H1 (cell line): ENCODE measurements at regions not wholly inside any gene's neighbourhood (a gene's known extent, or its start where the extent isn't known, plus 50 kb on each side); places are given as distances from the start of the nearest gene placed in this dataset.

Experiments used
- CTCF ChIA-PET: fragments of 300-600 bp; sonication (Branson Sonifier 250); formaldehyde crosslinking; loops from one replicate; lab custom pipeline; 2021; ENCODE audit not compliant: partially characterized antibody; lab: Charles Lee
- POLR2A ChIA-PET: fragments of 300-600 bp; sonication (Branson Sonifier 250); formaldehyde crosslinking; loops from one replicate; lab custom pipeline; 2021; ENCODE audit warnings: inconsistent platforms; ENCODE audit not compliant: partially characterized antibody; lab: Charles Lee
- DNase-seq, 2 experiments: peaks; one replicate each; pipeline versions ENCODE4 v3.0.0 to v3.0.0-alpha.2; 2010 to 2022; ENCODE audit warnings: low spot score in 2 of 2, low read depth in 1 of 2, mixed read lengths in 1 of 2
- FAIRE-seq: peaks from 2 replicates; lab custom pipeline; 2011; peaks lifted over from hg19 to GRCh38; lab: Jason Lieb, UNC
- H2AFZ ChIP-seq: 2 replicates; pipeline ENCODE4 v1.8.1; 2012; ENCODE audit warnings: low read length, inconsistent platforms
- H2AK5ac ChIP-seq: 2 replicates; pipeline ENCODE4 v1.6.1; 2013; ENCODE audit warnings: low read depth, low read length
- H2BK120ac ChIP-seq: replicated peaks from 2 replicates; pipeline ENCODE3; 2013; ENCODE audit warnings: low read depth, low read length, inconsistent platforms
- H2BK12ac ChIP-seq: 2 replicates; pipeline ENCODE4 v1.6.1; 2013; ENCODE audit warnings: low read depth, low read length
- H2BK15ac ChIP-seq: 2 replicates; pipeline ENCODE4 v1.6.1; 2013; ENCODE audit warnings: low read length
- H2BK20ac ChIP-seq: 2 replicates; pipeline ENCODE4 v1.6.1; 2013; ENCODE audit warnings: low read length
- H2BK5ac ChIP-seq: 2 replicates; pipeline ENCODE4 v1.6.1; 2013; ENCODE audit warnings: low read depth, low read length
- H3K14ac ChIP-seq: 2 replicates; pipeline ENCODE4 v1.6.1; 2013; ENCODE audit warnings: inconsistent platforms; ENCODE audit not compliant: insufficient read length
- H3K18ac ChIP-seq: 2 replicates; pipeline ENCODE4 v1.6.1; 2013; ENCODE audit warnings: low read length; ENCODE audit errors: extremely low read depth
- H3K23ac ChIP-seq: 2 replicates; pipeline ENCODE4 v1.6.1; 2013; ENCODE audit warnings: inconsistent platforms; ENCODE audit not compliant: insufficient read length
- H3K23me2 ChIP-seq: 2 replicates; pipeline ENCODE4 v1.6.1; 2013; ENCODE audit warnings: low read depth, low read length
- H3K27ac ChIP-seq: 2 replicates; pipeline ENCODE4 v1.6.1; 2011; ENCODE audit warnings: low read depth, low read length, inconsistent platforms
- H3K27me3 ChIP-seq, 4 experiments: replicated peaks in 1 of 4; 1 replicate in 1 of 4; 2 replicates in 3 of 4; pipeline versions ENCODE4 v1.6.1 to v1.8.1; 2011 to 2013; ENCODE audit warnings: low read length in 3 of 4, mild to moderate bottlenecking in 3 of 4, inconsistent platforms in 2 of 4, mixed read lengths in 2 of 4, moderate library complexity in 1 of 4; ENCODE audit not compliant: control insufficient read depth in 3 of 4, insufficient read depth in 3 of 4; ENCODE audit errors: extremely low read depth in 1 of 4
- H3K36me3 ChIP-seq, 4 experiments: 2 replicates each; pipeline versions ENCODE4 v1.6.1 to v1.8.1; 2011 to 2013; ENCODE audit warnings: mild to moderate bottlenecking in 4 of 4, low read length in 3 of 4, moderate library complexity in 2 of 4, control low read depth in 1 of 4, inconsistent platforms in 1 of 4; ENCODE audit not compliant: insufficient read depth in 4 of 4, control insufficient read depth in 2 of 4
- H3K4ac ChIP-seq: replicated peaks from 2 replicates; pipeline ENCODE3; 2013; ENCODE audit warnings: low read length, low read depth, mixed read lengths, inconsistent platforms; ENCODE audit not compliant: insufficient read length
- H3K4me1 ChIP-seq, 4 experiments: replicated peaks in 1 of 4; 1 replicate in 1 of 4; 2 replicates in 3 of 4; pipeline versions ENCODE4 v1.6.1 to v1.8.1; 2011 to 2013; ENCODE audit warnings: low read length in 3 of 4, inconsistent platforms in 2 of 4, mixed read lengths in 1 of 4; ENCODE audit not compliant: insufficient read depth in 4 of 4, control insufficient read depth in 3 of 4
- H3K4me2 ChIP-seq, 2 experiments: 2 replicates each; pipeline versions ENCODE4 v1.6.1 to v1.8.1; 2011 to 2013; ENCODE audit warnings: low read depth in 2 of 2, low read length in 2 of 2, control low read depth in 1 of 2, inconsistent platforms in 1 of 2, mild to moderate bottlenecking in 1 of 2; ENCODE audit not compliant: insufficient read depth in 1 of 2
- H3K4me3 ChIP-seq, 4 experiments: fragments of 200-600, 300-600 bp in 1 of 4; sonication (generic), shearing (Covaris generic), sonication (Bioruptor Twin) in 1 of 4; 2 replicates each; pipeline versions ENCODE4 v1.5.1 to v1.8.1; 2011 to 2016; ENCODE audit warnings: low read length in 4 of 4, low read depth in 3 of 4, control low read depth in 2 of 4, inconsistent platforms in 2 of 4, mild to moderate bottlenecking in 2 of 4, mixed read lengths in 1 of 4, moderate library complexity in 1 of 4; ENCODE audit not compliant: insufficient read depth in 2 of 4; ENCODE audit errors: extremely low read depth in 1 of 4
- H3K56ac ChIP-seq: replicated peaks from 2 replicates; pipeline ENCODE3; 2013; ENCODE audit warnings: low read depth, mild to moderate bottlenecking, mixed read lengths, low read length, inconsistent platforms; ENCODE audit not compliant: insufficient read length
- H3K79me1 ChIP-seq: 2 replicates; pipeline ENCODE4 v1.6.1; 2013; ENCODE audit warnings: low read depth, low read length, control low read depth
- H3K79me2 ChIP-seq, 2 experiments: 2 replicates each; pipeline versions ENCODE4 v1.6.1 to v1.8.1; 2012 to 2013; ENCODE audit warnings: low read length in 2 of 2, mild to moderate bottlenecking in 2 of 2, inconsistent platforms in 1 of 2; ENCODE audit not compliant: insufficient read depth in 2 of 2, control insufficient read depth in 1 of 2
- H3K9ac ChIP-seq, 4 experiments: replicated peaks in 1 of 4; 1 replicate in 1 of 4; 2 replicates in 3 of 4; pipeline versions ENCODE4 v1.6.1 to v1.8.1; 2011 to 2013; ENCODE audit warnings: low read depth in 3 of 4, low read length in 3 of 4, control low read depth in 2 of 4, mild to moderate bottlenecking in 2 of 4, moderate library complexity in 2 of 4, inconsistent platforms in 1 of 4; ENCODE audit errors: extremely low read depth in 1 of 4
- H3K9me3 ChIP-seq, 2 experiments: 2 replicates each; pipeline versions ENCODE4 v1.6.1 to v1.8.1; 2012 to 2013; ENCODE audit warnings: mild to moderate bottlenecking in 2 of 2, moderate library complexity in 2 of 2, control low read depth in 1 of 2, inconsistent platforms in 1 of 2, low read depth in 1 of 2, low read length in 1 of 2, mixed read lengths in 1 of 2; ENCODE audit not compliant: insufficient read depth in 2 of 2
- H4K20me1 ChIP-seq, 2 experiments: replicated peaks in 1 of 2; 2 replicates each; pipeline versions ENCODE3 to v1.8.1; 2011 to 2013; ENCODE audit warnings: inconsistent platforms in 2 of 2, low read length in 2 of 2, mild to moderate bottlenecking in 1 of 2; ENCODE audit not compliant: insufficient read depth in 2 of 2, control insufficient read depth in 1 of 2
- H4K5ac ChIP-seq: 2 replicates; pipeline ENCODE4 v1.6.1; 2013; ENCODE audit warnings: low read length, low read depth, mixed read lengths, inconsistent platforms; ENCODE audit not compliant: insufficient read length
- H4K8ac ChIP-seq: 2 replicates; pipeline ENCODE4 v1.8.0; 2013; ENCODE audit warnings: mild to moderate bottlenecking, moderate library complexity, low read length, inconsistent platforms; ENCODE audit not compliant: insufficient read depth; ENCODE audit errors: extremely low read depth
- H4K91ac ChIP-seq: replicated peaks from 2 replicates; pipeline ENCODE3; 2013; ENCODE audit warnings: low read length, mixed read lengths, inconsistent platforms; ENCODE audit not compliant: insufficient read length
- ASH2L ChIP-seq: fragments of 200-600, 300-600 bp; sonication (generic); IDR thresholded peaks from one replicate; pipeline ENCODE4 v1.7.1; 2017; ENCODE audit warnings: low read length
- ATF3 ChIP-seq: IDR thresholded peaks from 2 replicates; pipeline ENCODE4 v1.6.1; 2011; ENCODE audit warnings: low read depth, mild to moderate bottlenecking, low read length; ENCODE audit not compliant: insufficient read depth
- BCL11A ChIP-seq, 2 experiments: IDR thresholded peaks; one replicate each; pipeline ENCODE4 v1.6.1; 2011; ENCODE audit warnings: low read depth in 2 of 2, low read length in 2 of 2, mild to moderate bottlenecking in 2 of 2
- E2F6 ChIP-seq: IDR thresholded peaks from 2 replicates; pipeline ENCODE4 v1.6.1; 2012; ENCODE audit warnings: inconsistent platforms
- JUN ChIP-seq: IDR thresholded peaks from 2 replicates; pipeline ENCODE4 v1.6.1; 2011; ENCODE audit warnings: low read depth, mild to moderate bottlenecking, improper control_type of control experiment, low read length
- KDM5A ChIP-seq: fragments of 200-600 bp; IDR thresholded peaks from 2 replicates; pipeline ENCODE4 v1.7.1; 2012; ENCODE audit warnings: mild to moderate bottlenecking, low read length, inconsistent platforms, mixed read lengths
- PHF8 ChIP-seq: fragments of 200-600 bp; sonication (generic); conservative IDR thresholded peaks from 2 replicates; pipeline ENCODE4 v1.7.1; 2012; ENCODE audit warnings: low read depth, mild to moderate bottlenecking, inconsistent platforms, low read length, moderate library complexity
- POLR2AphosphoS5 ChIP-seq: IDR thresholded peaks from 2 replicates; pipeline ENCODE4 v1.6.1; 2011; ENCODE audit warnings: low read depth, low read length
- POU5F1 ChIP-seq: IDR thresholded peaks from 2 replicates; pipeline ENCODE4 v1.6.1; 2011; ENCODE audit warnings: low read depth, mild to moderate bottlenecking, low read length, moderate library complexity
- RAD21 ChIP-seq, 2 experiments: IDR thresholded peaks in 1 of 2; conservative IDR thresholded peaks in 1 of 2; 2 replicates each; pipeline ENCODE4 v1.6.1; 2011; ENCODE audit warnings: low read depth in 2 of 2, low read length in 2 of 2, improper control_type of control experiment in 1 of 2, inconsistent platforms in 1 of 2, mild to moderate bottlenecking in 1 of 2, moderate library complexity in 1 of 2
- RXRA ChIP-seq: IDR thresholded peaks from 2 replicates; pipeline ENCODE4 v1.6.1; 2011; ENCODE audit warnings: low read depth, mild to moderate bottlenecking, low read length, moderate library complexity; ENCODE audit not compliant: insufficient read depth
- SP4 ChIP-seq: IDR thresholded peaks from 2 replicates; pipeline ENCODE4 v1.6.1; 2012; ENCODE audit warnings: low read length, inconsistent platforms
- TAF1 ChIP-seq: IDR thresholded peaks from 2 replicates; pipeline ENCODE4 v1.6.1; 2011; ENCODE audit warnings: mild to moderate bottlenecking, low read depth, low read length
- TEAD4 ChIP-seq: IDR thresholded peaks from 2 replicates; pipeline ENCODE4 v1.6.1; 2012; ENCODE audit warnings: low read depth, low read length, inconsistent platforms, mixed read lengths
- WGBS, 2 experiments: shearing (Covaris generic) in 1 of 2; methylation state at CpG; one replicate each; pipeline versions ENCODE4 v1.1.6 to v1.1.7; 2013 to 2015; ENCODE audit warnings: low lambda C conversion rate in 2 of 2, mixed read lengths in 2 of 2, inconsistent platforms in 1 of 2, low coverage in 1 of 2, missing lambda C conversion rate in 1 of 2; ENCODE audit not compliant: insufficient replicate concordance in 2 of 2, insufficient coverage in 1 of 2, insufficient read length in 1 of 2; ENCODE audit errors: extremely low coverage in 1 of 2, missing lambda C conversion rate in 1 of 2; 5-methylcytosine and 5-hydroxymethylcytosine counted together

- Histone ChIP-seq H3K56ac (no peak overlapping the region), H4K5ac (no peak overlapping the region), H4K20me1 (no peaks in the 10 kb centered on the region), H3K79me1 (no peaks in the 10 kb centered on the region), H3K27me3 (no peaks in the 10 kb centered on the region), H3K36me3 (no peaks in the 10 kb centered on the region), H3K18ac (no peak overlapping the region), H3K23me2 (no peaks in the 10 kb centered on the region), H3K9ac (no peak overlapping the region), H3K4me3 (no peak overlapping the region), H2AK5ac (no peak overlapping the region), H4K91ac (no peak overlapping the region), H2BK20ac (no peak overlapping the region), H2AFZ (no peak overlapping the region), H2BK5ac (no peak overlapping the region), H3K4me1 (peaks cover 0 to 2% (median 0%) of the 10 kb centered on the region in 4 experiments; a peak in 1 of 7 replicates), H3K4ac (no peak overlapping the region), H3K27ac (no peak overlapping the region), H3K14ac (no peak overlapping the region), H4K8ac (no peak overlapping the region), H2BK120ac (no peak overlapping the region), H3K9me3 (no peaks in the 10 kb centered on the region), H2BK12ac (no peak overlapping the region), H3K23ac (no peak overlapping the region), H3K79me2 (no peaks in the 10 kb centered on the region), H3K4me2 (no peak overlapping the region), H2BK15ac (peak overlapping the region; percentile 40; the same call in 1 of the 2 replicates)
- ChIA-PET POLR2A (interaction anchor here (0.6 kb wide), 1 partner anchor 280 kb away, joined by 3 read pairs; no protein-coding TSS in a partner anchor), CTCF (interaction anchor here (1.2 kb wide), 1 partner anchor 12 kb away, joined by 4 read pairs; no protein-coding TSS in a partner anchor)
- DNase-seq (no peak), FAIRE-seq (no peak)
- WGBS, 2 experiments: 99% methylated on average over 4 of the region's 4 CpGs; no CpG with 5 or more reads in 1 of the 2 experiments
- TF ChIP-seq POLR2AphosphoS5 (no peak), TEAD4 (no peak), PHF8 (no peak), BCL11A (IDR thresholded peaks at IDR 0.05; ENCODE audit: low read depth in 2 of 2, low read length in 2 of 2) (no peak), POU5F1 (no peak), SP4 (no peak), ATF3 (no peak), ASH2L (no peak), E2F6 (no peak), RXRA (no peak), TAF1 (no peak), KDM5A (no peak), JUN (no peak), RAD21 (IDR thresholded peaks at IDR 0.05 in 1 of 2, conservative IDR thresholded peaks at IDR 0.05 in 1 of 2; ENCODE audit: low read depth in 2 of 2, low read length in 2 of 2) (no peak)
Observed at GRCh38 chr1:88216441-88216840, 467.6 kb upstream of the PKN2 start.
